GM18505 (cell line): ENCODE measurements at regions not wholly inside any gene's neighbourhood (a gene's known extent, or its start where the extent isn't known, plus 50 kb on each side); places are given as distances from the start of the nearest gene placed in this dataset.
"Not testable (repeated sequence)": the region's sequence is repeated elsewhere in the genome, so short reads cannot be mapped to it uniquely, and the experiment has no call there.

Experiments used
- ATAC-seq: cut with Tn5 transposase; IDR thresholded peaks from one replicate; pipeline ENCODE4 v1.9.1; 2021; ENCODE audit not compliant: unreplicated experiment
- POLR2A ChIP-seq: IDR thresholded peaks from 4 replicates; pipeline ENCODE4 v1.6.1; 2011; ENCODE audit warnings: borderline replicate concordance; ENCODE audit not compliant: insufficient read depth, insufficient read length; ENCODE audit errors: extremely low read depth

GRCh38 chr6:27026361-27026760, 221.1 kb upstream of the PRSS16 start:
- TF ChIP-seq POLR2A, result no peak
- no peak for ATAC-seq

- TF ChIP-seq POLR2A, result no peak
- ATAC-seq, result no peak
Observed at GRCh38 chr6:27031302-27031701, 216.2 kb upstream of the PRSS16 start.

- ATAC-seq, result no peak
- no peak for TF ChIP-seq POLR2A
Observed at GRCh38 chr6:27038498-27038897, 209.0 kb upstream of the PRSS16 start.

GRCh38 chr6:27040244-27041042, 207.1 kb upstream of the PRSS16 start:
- no peak for TF ChIP-seq POLR2A
- ATAC-seq, result no peak

- no peak for ATAC-seq
- TF ChIP-seq POLR2A, result no peak
Observed at GRCh38 chr6:27043244-27043643, 204.3 kb upstream of the PRSS16 start.

- ATAC-seq, result not testable (repeated sequence)
Observed at GRCh38 chr6:27045131-27045530, 202.4 kb upstream of the PRSS16 start.

- not testable (repeated sequence) for ATAC-seq
Observed at GRCh38 chr6:27047725-27048124, 199.8 kb upstream of the PRSS16 start.

- TF ChIP-seq POLR2A, result no peak
- no peak for ATAC-seq
Observed at GRCh38 chr6:27049863-27050781, 197.4 kb upstream of the PRSS16 start.

GRCh38 chr6:27052082-27052730, 195.3 kb upstream of the PRSS16 start:
- ATAC-seq, result not testable (repeated sequence)

- no peak for TF ChIP-seq POLR2A
- ATAC-seq, result no peak
Observed at GRCh38 chr6:27052731-27053082, 194.8 kb upstream of the PRSS16 start.

GRCh38 chr6:27053738-27054137, 193.8 kb upstream of the PRSS16 start:
- ATAC-seq, result no peak
- no peak for TF ChIP-seq POLR2A

GRCh38 chr6:27056615-27057014, 190.9 kb upstream of the PRSS16 start:
- no peak for TF ChIP-seq POLR2A
- no peak for ATAC-seq

GRCh38 chr6:27059621-27060425, 187.7 kb upstream of the PRSS16 start:
- no peak for TF ChIP-seq POLR2A
- no peak for ATAC-seq
